ENCODE measurements at regions not wholly inside any gene's neighbourhood (a gene's known extent, or its start where the extent isn't known, plus 50 kb on each side); places are given as distances from the start of the nearest gene placed in this dataset.
"Not testable (repeated sequence)": the region's sequence is repeated elsewhere in the genome, so short reads cannot be mapped to it uniquely, and the experiment has no call there.

GRCh38 chr5:101626572-101626971 is 669.5 kb downstream of the SLCO4C1 start:
- no peak for DNase-seq

DNA sequence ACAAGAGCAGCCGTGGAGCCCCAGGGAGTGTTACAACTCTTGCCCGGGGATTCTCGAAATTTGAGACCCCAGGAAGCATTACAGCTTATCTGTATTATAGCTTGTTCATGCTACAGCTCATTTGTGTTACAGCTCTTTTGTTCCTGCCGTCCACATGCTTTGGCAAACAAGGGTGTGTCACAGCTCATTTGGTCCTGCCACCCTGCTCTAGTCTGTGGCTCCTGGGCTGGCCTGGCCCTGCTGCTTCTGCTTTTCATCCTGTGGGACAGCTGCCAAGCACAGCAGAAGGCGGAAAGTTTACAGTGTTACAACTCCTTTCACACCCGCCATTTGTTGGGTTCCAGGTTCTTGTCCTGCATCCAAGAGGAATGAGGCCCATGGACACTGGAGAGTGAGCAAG is 685.0 kb downstream of the SLCO4C1 start:
- no peak for DNase-seq

GRCh38 chr5:101608322-101608721 is 687.8 kb downstream of the SLCO4C1 start:
- DNase-seq: no peak

DNA sequence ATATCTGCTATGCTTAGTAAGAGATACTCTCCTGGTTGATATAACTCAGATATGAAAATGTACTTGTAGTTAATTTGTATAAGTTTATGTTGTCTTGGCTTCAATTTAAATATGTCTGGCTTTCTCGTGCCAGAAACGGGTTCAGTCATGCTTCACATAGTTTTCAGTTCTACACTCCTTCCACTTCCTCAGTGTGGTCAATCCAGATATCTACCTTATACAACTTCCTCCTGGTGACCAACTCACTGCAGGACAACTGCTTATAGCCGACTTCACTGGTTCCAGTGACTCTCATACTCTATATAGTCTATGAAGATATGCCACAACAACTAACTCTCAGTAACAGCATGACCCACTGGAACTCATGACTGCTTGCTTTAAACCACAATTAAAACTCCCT is 690.4 kb downstream of the SLCO4C1 start:
- DNase-seq: no peak

DNA sequence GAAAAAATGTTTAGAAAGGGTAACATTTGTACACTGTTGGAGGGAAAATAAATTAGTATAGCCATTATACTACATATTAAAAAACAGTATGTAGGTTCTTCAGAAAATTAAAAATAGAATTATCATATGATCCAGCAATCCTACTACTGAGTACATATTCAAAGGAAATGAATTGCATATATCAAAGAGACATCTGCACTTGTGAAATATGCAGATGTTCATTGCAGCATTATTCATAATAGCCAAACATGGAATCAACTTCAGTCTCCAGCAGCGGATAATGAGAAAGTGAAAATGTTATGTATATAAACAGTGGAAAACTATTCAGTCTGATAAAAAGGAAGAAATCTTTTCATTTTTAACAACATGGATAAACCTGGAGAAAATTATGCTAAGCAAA is 695.5 kb downstream of the SLCO4C1 start:
- DNase-seq: no peak

- DNase-seq: peak; percentile 11
These were observed 687.3 kb upstream of the ST8SIA4 start for GRCh38 chr5:101590384-101590783.

GRCh38 chr5:101585366-101585765 is 682.3 kb upstream of the ST8SIA4 start:
- no peak for DNase-seq

DNA sequence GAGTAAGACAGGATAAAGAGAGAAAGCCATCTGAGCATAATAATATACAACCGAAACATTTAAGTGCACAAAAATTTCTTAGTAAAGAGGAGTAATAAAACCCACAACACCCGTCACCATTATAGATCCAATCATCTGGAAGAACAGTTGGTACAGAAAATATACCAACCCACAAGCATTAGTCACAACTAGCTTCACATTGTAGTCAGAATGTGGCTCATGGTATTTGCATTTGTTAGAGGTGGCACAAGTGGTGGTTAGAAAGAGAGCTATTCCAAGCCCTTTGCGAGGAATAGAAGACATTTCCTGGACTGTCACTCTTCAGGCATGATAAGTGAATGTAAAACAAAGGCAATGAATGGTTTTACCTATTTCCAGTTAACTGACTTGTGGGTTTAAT is 677.5 kb upstream of the ST8SIA4 start:
- DNase-seq: no peak

DNA sequence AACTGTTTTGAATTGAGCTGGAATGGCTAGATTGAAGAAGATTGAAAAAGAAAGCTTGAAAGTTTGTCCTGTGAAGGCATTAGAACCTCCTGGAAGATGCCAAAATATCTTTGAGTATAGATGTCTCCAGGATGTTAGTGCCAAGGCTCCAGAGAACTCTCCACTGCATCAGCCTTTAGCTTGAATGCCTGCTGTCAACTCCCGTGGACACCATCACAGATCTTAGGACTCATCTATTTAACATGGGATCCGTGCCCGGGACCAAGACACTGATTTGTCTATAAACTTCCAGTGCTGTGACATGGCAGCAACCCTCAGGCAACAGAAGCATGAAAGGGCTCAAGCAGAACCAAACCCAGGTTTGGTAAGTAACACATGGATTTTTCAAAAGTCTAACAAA is 670.9 kb upstream of the ST8SIA4 start:
- no peak for DNase-seq

DNA sequence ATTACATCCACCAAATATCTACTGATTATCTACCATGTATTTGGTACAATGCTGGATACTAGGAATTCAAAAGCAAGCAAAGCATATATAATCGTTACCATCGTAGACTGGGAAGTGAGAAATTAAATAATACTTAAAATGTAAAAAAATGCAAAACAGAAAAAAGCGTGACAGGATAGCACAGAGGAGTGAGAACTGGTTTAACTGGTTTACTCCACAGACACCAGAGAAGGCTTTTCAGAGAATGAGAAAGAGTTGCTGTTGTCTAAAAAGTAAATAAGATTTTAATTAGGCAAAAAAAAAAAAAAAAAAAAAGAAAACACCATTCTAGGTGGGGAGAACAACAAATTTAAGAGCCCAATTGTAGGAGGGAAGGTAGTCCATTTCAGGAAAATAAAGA is 657.9 kb upstream of the ST8SIA4 start:
- DNase-seq: no peak

GRCh38 chr5:101543780-101544179 is 640.7 kb upstream of the ST8SIA4 start:
- peak; percentile 39 for DNase-seq

GRCh38 chr5:101539315-101539714 is 636.2 kb upstream of the ST8SIA4 start:
- peak; percentile 52 for DNase-seq

- DNase-seq: peak; percentile 3
These were observed 632.5 kb upstream of the ST8SIA4 start for GRCh38 chr5:101535626-101536025.

- peak; percentile 40 for DNase-seq
These were observed 631.5 kb upstream of the ST8SIA4 start for GRCh38 chr5:101534491-101535110.

- DNase-seq: peak; percentile 35
These were observed 629.3 kb upstream of the ST8SIA4 start for GRCh38 chr5:101532430-101532829.

- DNase-seq: no peak
These were observed 627.9 kb upstream of the ST8SIA4 start for GRCh38 chr5:101531026-101531425.

DNA sequence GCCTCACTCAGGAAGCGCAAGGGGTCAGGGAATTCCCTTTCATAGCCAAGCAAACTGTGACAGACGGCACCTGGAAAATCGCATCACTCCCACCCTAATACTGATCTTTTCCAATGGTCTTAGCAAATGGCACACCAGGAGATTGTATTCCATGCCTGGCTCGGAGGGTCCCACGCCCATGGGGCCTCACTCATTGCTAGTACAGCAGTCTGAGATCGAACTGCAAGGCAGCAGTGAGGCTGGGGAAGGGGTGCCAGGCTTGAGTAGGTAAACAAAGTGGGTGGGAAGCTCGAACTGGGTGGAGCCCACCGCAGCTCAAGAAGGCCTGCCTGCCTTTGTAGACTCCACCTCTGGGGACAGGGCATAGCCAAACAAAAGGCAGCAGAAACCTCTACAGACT is 626.0 kb upstream of the ST8SIA4 start:
- not testable (repeated sequence) for DNase-seq

GRCh38 chr5:101520417-101520816 is 617.3 kb upstream of the ST8SIA4 start:
- no peak for DNase-seq

DNA sequence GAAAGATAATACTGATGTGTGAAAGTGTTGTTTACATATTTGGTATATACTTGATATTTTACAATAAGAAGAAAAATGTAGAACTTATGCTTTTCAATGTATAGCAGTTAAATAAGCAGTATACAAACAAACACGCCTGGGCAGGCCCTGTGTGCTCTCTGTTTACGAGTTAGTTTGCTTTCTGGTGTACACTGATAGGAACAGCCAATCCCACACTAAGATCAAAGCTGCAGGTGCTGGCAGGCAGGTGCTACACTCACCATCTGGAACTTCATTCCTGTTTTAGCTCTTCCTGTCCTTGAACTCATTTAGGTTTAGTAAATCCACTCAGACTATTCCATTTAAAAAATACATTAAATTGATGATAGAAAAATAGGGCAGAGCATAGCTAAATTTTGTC is 614.7 kb upstream of the ST8SIA4 start:
- DNase-seq: no peak

DNA sequence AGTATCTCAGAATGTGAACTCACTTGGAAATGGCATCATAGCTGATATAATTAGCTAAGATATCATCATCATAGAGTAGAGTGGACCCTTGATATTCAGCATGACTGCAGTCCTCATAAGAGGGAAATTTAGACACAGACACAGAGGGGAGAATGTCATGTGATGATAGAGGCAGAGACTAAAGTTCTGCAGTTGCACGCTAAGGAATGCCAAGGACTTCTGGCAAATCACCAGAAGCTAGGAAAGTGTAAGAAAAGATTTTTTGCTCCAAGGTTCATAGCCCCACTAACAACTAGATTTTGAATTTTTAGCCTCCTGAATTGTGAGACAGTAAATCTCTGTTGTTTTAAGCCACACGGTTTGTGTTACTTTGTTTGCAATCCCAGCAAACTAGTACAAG is 612.6 kb upstream of the ST8SIA4 start:
- DNase-seq: no peak

DNA sequence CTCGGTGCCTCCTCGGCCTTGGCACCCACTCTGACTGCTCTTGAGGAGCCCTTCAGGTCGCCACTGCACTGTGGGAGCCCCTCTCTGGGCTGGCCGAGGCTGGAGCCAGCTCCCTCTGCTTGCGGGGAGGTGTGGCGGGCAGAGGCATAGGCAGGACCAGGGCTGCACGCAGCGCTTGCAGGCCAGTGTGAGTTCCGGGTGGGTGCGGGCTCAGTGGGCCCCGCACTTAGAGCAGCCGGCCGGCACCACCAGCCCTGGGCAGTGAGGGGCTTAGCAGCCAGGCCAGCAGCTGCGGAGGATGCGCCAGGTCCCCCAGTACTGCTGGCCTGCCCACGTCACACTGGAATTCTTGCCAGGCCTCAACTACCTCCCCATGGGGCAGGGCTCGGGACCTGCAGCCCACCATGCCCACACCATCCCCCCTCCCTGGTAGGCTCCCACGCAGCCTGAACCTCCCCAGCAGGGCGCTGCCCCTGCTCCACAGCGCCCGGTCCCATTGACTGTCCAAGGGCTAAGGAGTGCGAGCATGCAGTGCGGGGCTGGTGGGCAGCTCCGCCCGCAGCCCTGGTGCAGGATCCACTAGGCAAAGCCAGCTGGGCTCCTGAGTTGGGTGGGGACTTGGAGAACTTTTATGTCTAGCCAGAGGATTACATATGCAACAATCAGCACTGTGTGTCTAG is 602.9 kb upstream of the ST8SIA4 start:
- no peak for DNase-seq

DNA sequence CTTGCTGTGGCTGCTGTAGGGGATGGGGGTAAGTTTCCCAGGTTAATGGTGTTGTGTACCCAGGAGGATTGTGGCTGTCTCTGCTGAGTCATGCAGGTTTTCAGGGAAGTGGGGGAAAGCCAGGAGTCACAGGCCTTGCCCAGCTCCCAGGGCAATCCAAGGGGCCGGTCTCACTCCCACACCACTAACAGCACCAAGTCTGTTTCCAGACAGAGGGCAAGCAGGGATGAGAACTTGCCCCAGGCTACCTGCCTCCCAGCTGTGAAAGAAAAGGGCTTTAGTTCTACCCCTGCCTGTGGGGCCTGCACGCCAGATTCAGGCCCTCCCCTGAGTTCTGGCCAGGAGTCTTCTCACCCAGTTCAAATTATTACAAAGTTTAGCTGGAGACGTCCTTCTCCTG is 579.8 kb upstream of the ST8SIA4 start:
- DNase-seq: no peak

GRCh38 chr5:101473483-101473882 is 570.4 kb upstream of the ST8SIA4 start:
- peak; percentile 21 for DNase-seq

GRCh38 chr5:101461455-101461854 is 558.4 kb upstream of the ST8SIA4 start:
- no peak for DNase-seq

GRCh38 chr5:101458587-101458986 is 555.5 kb upstream of the ST8SIA4 start:
- DNase-seq: no peak

Measured in fibroblast of skin of right quadriceps (primary cell).